H9 (cell line): ENCODE measurements at regions not wholly inside any gene's neighbourhood (a gene's known extent, or its start where the extent isn't known, plus 50 kb on each side); places are given as distances from the start of the nearest gene placed in this dataset.

Experiments used
- DNase-seq: peaks from one replicate; pipeline ENCODE4 v3.0.0-alpha.2; 2017
- H2AFZ ChIP-seq: one replicate; pipeline ENCODE4 v1.6.1; 2013; ENCODE audit warnings: mild to moderate bottlenecking, low read length, control low read depth, moderate library complexity
- H2AK5ac ChIP-seq: 2 replicates; pipeline ENCODE4 v1.6.1; 2013; ENCODE audit warnings: low read length, control low read depth, mixed read lengths; ENCODE audit not compliant: insufficient read length
- H2BK120ac ChIP-seq: one replicate; pipeline ENCODE4 v1.6.1; 2013; ENCODE audit warnings: low read depth, mild to moderate bottlenecking, low read length, control low read depth, inconsistent platforms; ENCODE audit not compliant: poor library complexity, severe bottlenecking
- H2BK12ac ChIP-seq: 2 replicates; pipeline ENCODE4 v1.6.1; 2013; ENCODE audit warnings: low read length, control low read depth, mixed read lengths, low read depth; ENCODE audit not compliant: insufficient read length
- H2BK15ac ChIP-seq: 2 replicates; pipeline ENCODE4 v1.6.1; 2013; ENCODE audit warnings: low read depth, low read length, control low read depth
- H2BK20ac ChIP-seq: one replicate; pipeline ENCODE4 v1.6.1; 2013; ENCODE audit warnings: low read depth, mild to moderate bottlenecking, low read length, control low read depth, inconsistent platforms; ENCODE audit not compliant: poor library complexity, severe bottlenecking
- H2BK5ac ChIP-seq: 2 replicates; pipeline ENCODE4 v1.6.1; 2013; ENCODE audit warnings: low read length, control low read depth, mixed read lengths; ENCODE audit not compliant: insufficient read length
- H3K14ac ChIP-seq: 2 replicates; pipeline ENCODE4 v1.6.1; 2013; ENCODE audit warnings: low read length, control low read depth; ENCODE audit not compliant: insufficient read depth
- H3K18ac ChIP-seq: 2 replicates; pipeline ENCODE4 v1.6.1; 2013; ENCODE audit warnings: low read depth, mild to moderate bottlenecking, mixed read lengths, low read length, control low read depth; ENCODE audit not compliant: insufficient read length
- H3K23ac ChIP-seq: 2 replicates; pipeline ENCODE4 v1.6.1; 2013; ENCODE audit warnings: low read length, control low read depth, mixed read lengths, low read depth; ENCODE audit not compliant: insufficient read length
- H3K23me2 ChIP-seq: 2 replicates; pipeline ENCODE4 v1.6.1; 2013; ENCODE audit warnings: low read depth, mild to moderate bottlenecking, mixed read lengths, low read length, control low read depth; ENCODE audit not compliant: insufficient read length, poor library complexity, severe bottlenecking
- H3K27ac ChIP-seq: 2 replicates; pipeline ENCODE4 v1.5.1; 2013; ENCODE audit warnings: low read length, control low read depth, mixed read lengths, low read depth; ENCODE audit not compliant: insufficient read length
- H3K27me3 ChIP-seq: 2 replicates; pipeline ENCODE4 v1.6.1; 2013; ENCODE audit warnings: low read length, control low read depth, inconsistent platforms; ENCODE audit not compliant: insufficient read depth
- H3K4ac ChIP-seq: 2 replicates; pipeline ENCODE4 v1.6.1; 2013; ENCODE audit warnings: low read depth, mild to moderate bottlenecking, control low read depth, inconsistent platforms, low read length, moderate library complexity
- H3K4me1 ChIP-seq: 2 replicates; pipeline ENCODE4 v1.6.1; 2013; ENCODE audit warnings: low read length, control low read depth, inconsistent platforms; ENCODE audit not compliant: insufficient read depth
- H3K4me2 ChIP-seq: 2 replicates; pipeline ENCODE4 v1.6.1; 2013; ENCODE audit warnings: low read length, control low read depth, mixed read lengths; ENCODE audit not compliant: insufficient read length, insufficient read depth
- H3K56ac ChIP-seq: 2 replicates; pipeline ENCODE4 v1.6.1; 2013; ENCODE audit warnings: low read depth, mild to moderate bottlenecking, mixed read lengths, low read length, control low read depth; ENCODE audit not compliant: insufficient read length
- H3K79me1 ChIP-seq: 2 replicates; pipeline ENCODE4 v1.6.1; 2013; ENCODE audit warnings: low read depth, mild to moderate bottlenecking, moderate library complexity, low read length, control low read depth, inconsistent platforms; ENCODE audit not compliant: insufficient read depth, poor library complexity, severe bottlenecking
- H3K79me2 ChIP-seq: 2 replicates; pipeline ENCODE4 v1.6.1; 2013; ENCODE audit warnings: low read length, control low read depth, inconsistent platforms; ENCODE audit not compliant: insufficient read depth
- H3K9ac ChIP-seq: 2 replicates; pipeline ENCODE4 v1.6.1; 2013; ENCODE audit warnings: low read length, control low read depth, mixed read lengths; ENCODE audit not compliant: insufficient read length; ENCODE audit errors: extremely low read depth
- H3K9me3 ChIP-seq: one replicate; pipeline ENCODE4 v1.6.1; 2013; ENCODE audit warnings: low read depth, low read length, inconsistent platforms; ENCODE audit not compliant: control insufficient read depth
- H3T11ph ChIP-seq: one replicate; pipeline ENCODE4 v1.6.1; 2013; ENCODE audit warnings: mild to moderate bottlenecking, low read length, control low read depth, inconsistent platforms
- H4K20me1 ChIP-seq: one replicate; pipeline ENCODE4 v1.6.1; 2013; ENCODE audit not compliant: control insufficient read depth, insufficient read length, insufficient read depth
- H4K5ac ChIP-seq: 2 replicates; pipeline ENCODE4 v1.6.1; 2013; ENCODE audit warnings: low read depth, mild to moderate bottlenecking, mixed read lengths, low read length, control low read depth; ENCODE audit not compliant: insufficient read length
- H4K8ac ChIP-seq: replicated peaks from 2 replicates; pipeline ENCODE4 v1.6.1; 2013; ENCODE audit warnings: low read length, control low read depth, mixed read lengths, low read depth; ENCODE audit not compliant: insufficient read length
- H4K91ac ChIP-seq: 2 replicates; pipeline ENCODE4 v1.6.1; 2013; ENCODE audit warnings: low read depth, mild to moderate bottlenecking, moderate library complexity, mixed read lengths, low read length, control low read depth; ENCODE audit not compliant: insufficient read length
- H3K27ac Mint-ChIP-seq, 3 experiments: 2 replicates in 2 of 3; 3 replicates in 1 of 3; pipeline ENCODE4 v1.8.0; 2020 to 2021; ENCODE audit warnings: mixed read lengths in 3 of 3, mild to moderate bottlenecking in 1 of 3, moderate library complexity in 1 of 3
- H3K27me3 Mint-ChIP-seq: 2 replicates; pipeline ENCODE4 v1.8.0; 2021; ENCODE audit warnings: low read depth, mild to moderate bottlenecking, moderate library complexity, mixed read lengths
- H3K36me3 Mint-ChIP-seq, 3 experiments: 2 replicates in 2 of 3; 3 replicates in 1 of 3; pipeline ENCODE4 v1.8.0; 2020 to 2021; ENCODE audit warnings: low read depth in 3 of 3, mixed read lengths in 3 of 3; ENCODE audit not compliant: insufficient read depth in 1 of 3
- H3K4me1 Mint-ChIP-seq, 2 experiments: 2 replicates each; pipeline ENCODE4 v1.8.0; 2020; ENCODE audit warnings: mixed read lengths in 2 of 2
- H3K4me3 Mint-ChIP-seq, 2 experiments: 2 replicates in 1 of 2; 3 replicates in 1 of 2; pipeline ENCODE4 v1.8.0; 2020 to 2021; ENCODE audit warnings: mild to moderate bottlenecking in 2 of 2, mixed read lengths in 2 of 2, moderate library complexity in 1 of 2
- H3K9me3 Mint-ChIP-seq, 2 experiments: 2 replicates in 1 of 2; 3 replicates in 1 of 2; pipeline ENCODE4 v1.8.0; 2020; ENCODE audit warnings: mild to moderate bottlenecking in 2 of 2, mixed read lengths in 2 of 2, moderate library complexity in 1 of 2
- WGBS: extraction: QIAGEN DNeasy Blood & Tissue Kit; methylation state at CpG from one replicate; pipeline ENCODE4 v1.1.7; 2013; ENCODE audit warnings: missing lambda C conversion rate, low lambda C conversion rate, mixed read lengths; ENCODE audit not compliant: insufficient read length; ENCODE audit errors: extremely low coverage; 5-methylcytosine and 5-hydroxymethylcytosine counted together
- TF ChIP-seq, protein P1 (sequence below): fragments of 200-600 bp; sonication (generic); conservative IDR thresholded peaks from 3 replicates; pipeline ENCODE4 v1.8.0; 2021; ENCODE audit warnings: antibody characterized with exemption, mild to moderate bottlenecking

DNA sequence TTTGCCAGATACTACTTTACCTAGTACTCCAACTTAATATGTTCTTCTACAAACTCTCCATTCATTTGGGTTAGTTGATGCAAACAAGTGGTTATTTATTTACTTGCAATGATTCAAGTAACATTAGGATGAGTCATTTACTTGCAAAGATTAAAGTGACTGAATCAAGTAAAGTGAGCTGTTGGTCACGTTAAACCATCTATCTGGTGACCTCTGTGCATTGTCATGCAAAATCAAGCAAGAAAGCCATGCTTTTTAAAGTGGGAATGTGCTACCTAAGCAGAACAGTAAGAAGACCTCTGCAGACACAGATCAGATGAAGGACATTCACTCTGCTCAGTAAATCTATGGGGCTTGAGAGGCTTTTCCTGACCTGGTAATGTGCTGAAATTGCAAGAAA, 254.7 kb downstream of the LRRIQ3 start:
- no peak overlapping the region for H3K4me3 Mint-ChIP-seq
- H3K79me1 ChIP-seq: no peaks in the 10 kb centered on the region
- H3K27me3 Mint-ChIP-seq: no peaks in the 10 kb centered on the region; the same call in 1 of the 2 replicates
- H3K23ac ChIP-seq: no peak overlapping the region
- no peak overlapping the region for H3K18ac ChIP-seq
- DNase-seq: peak; percentile 36
- no peak overlapping the region for H4K5ac ChIP-seq
- no peak overlapping the region for H3K27ac ChIP-seq
- no peak overlapping the region for H3K56ac ChIP-seq
- peaks cover 10 to 11% of the 10 kb centered on the region in 2 experiments for H3K4me1 Mint-ChIP-seq
- H3K27ac Mint-ChIP-seq: no peak overlapping the region
- no peak overlapping the region for H4K8ac ChIP-seq
- H2BK5ac ChIP-seq: no peak overlapping the region
- H3T11ph ChIP-seq: no peak overlapping the region
- WGBS: no CpG with 5 or more reads among the region's 1 CpG
- H3K36me3 Mint-ChIP-seq: no peaks in the 10 kb centered on the region
- H3K9ac ChIP-seq: no peak overlapping the region
- H2BK12ac ChIP-seq: no peak overlapping the region
- H2BK120ac ChIP-seq: no peak overlapping the region
- no peak overlapping the region for H2AK5ac ChIP-seq
- H3K23me2 ChIP-seq: no peaks in the 10 kb centered on the region
- no peak overlapping the region for H3K14ac ChIP-seq
- TF ChIP-seq, protein P1, sequence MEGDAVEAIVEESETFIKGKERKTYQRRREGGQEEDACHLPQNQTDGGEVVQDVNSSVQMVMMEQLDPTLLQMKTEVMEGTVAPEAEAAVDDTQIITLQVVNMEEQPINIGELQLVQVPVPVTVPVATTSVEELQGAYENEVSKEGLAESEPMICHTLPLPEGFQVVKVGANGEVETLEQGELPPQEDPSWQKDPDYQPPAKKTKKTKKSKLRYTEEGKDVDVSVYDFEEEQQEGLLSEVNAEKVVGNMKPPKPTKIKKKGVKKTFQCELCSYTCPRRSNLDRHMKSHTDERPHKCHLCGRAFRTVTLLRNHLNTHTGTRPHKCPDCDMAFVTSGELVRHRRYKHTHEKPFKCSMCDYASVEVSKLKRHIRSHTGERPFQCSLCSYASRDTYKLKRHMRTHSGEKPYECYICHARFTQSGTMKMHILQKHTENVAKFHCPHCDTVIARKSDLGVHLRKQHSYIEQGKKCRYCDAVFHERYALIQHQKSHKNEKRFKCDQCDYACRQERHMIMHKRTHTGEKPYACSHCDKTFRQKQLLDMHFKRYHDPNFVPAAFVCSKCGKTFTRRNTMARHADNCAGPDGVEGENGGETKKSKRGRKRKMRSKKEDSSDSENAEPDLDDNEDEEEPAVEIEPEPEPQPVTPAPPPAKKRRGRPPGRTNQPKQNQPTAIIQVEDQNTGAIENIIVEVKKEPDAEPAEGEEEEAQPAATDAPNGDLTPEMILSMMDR: no peak
- no peak overlapping the region for H2BK15ac ChIP-seq
- H3K4me1 ChIP-seq: peaks cover 2% of the 10 kb centered on the region; the same call in 1 of the 2 replicates
- H3K4ac ChIP-seq: no peak overlapping the region
- H2AFZ ChIP-seq: no peak overlapping the region
- H4K20me1 ChIP-seq: no peaks in the 10 kb centered on the region
- H3K79me2 ChIP-seq: no peaks in the 10 kb centered on the region
- H3K27me3 ChIP-seq: no peaks in the 10 kb centered on the region
- H3K4me2 ChIP-seq: peak overlapping the region; percentile 6
- no peak overlapping the region for H2BK20ac ChIP-seq
- H4K91ac ChIP-seq: no peak overlapping the region
- H3K9me3 ChIP-seq: no peaks in the 10 kb centered on the region
- no peaks in the 10 kb centered on the region for H3K9me3 Mint-ChIP-seq
